NB4 (cell line): ENCODE measurements at regions not wholly inside any gene's neighbourhood (a gene's known extent, or its start where the extent isn't known, plus 50 kb on each side); places are given as distances from the start of the nearest gene placed in this dataset.

ENCODE experiments used
- CTCF ChIP-seq: IDR thresholded peaks from one replicate; pipeline ENCODE4 v1.5.1; 2012; ENCODE audit warnings: low read depth, low read length
- POLR2A ChIP-seq: IDR thresholded peaks from 2 replicates; pipeline ENCODE4 v1.6.1; 2011; ENCODE audit warnings: mild to moderate bottlenecking; ENCODE audit not compliant: insufficient read length; ENCODE audit errors: extremely low read depth

- TF ChIP-seq CTCF, result no peak
- TF ChIP-seq POLR2A, result no peak
Measured at GRCh38 chr2:144801766-144802165, 281.8 kb upstream of the ZEB2 start.
